Activated T-cell treated with anti-CD3 and anti-CD28 coated beads, Interleukin-2, amount 50 U/mL, for 72 hours (primary cell): ENCODE measurements at regions not wholly inside any gene's neighbourhood (a gene's known extent, or its start where the extent isn't known, plus 50 kb on each side); places are given as distances from the start of the nearest gene placed in this dataset.
A peak's percentile ranks its signal among the peaks of the same experiment; 100 is the strongest.

ENCODE experiments used
- ATAC-seq, 2 donors: fragments of 150-1000 bp; cut with Tn5 transposase; replicated peaks in 1 of 2; 2 replicates each; pipeline ENCODE4 v1.10.0; 2021; ENCODE audit warnings: moderate library complexity in 2 of 2, mild to moderate bottlenecking in 1 of 2
- DNase-seq, 2 donors: peaks; one replicate each; pipeline ENCODE4 v3.0.0; 2021 to 2022; ENCODE audit warnings: mixed read lengths in 1 of 2
- H3K27ac Mint-ChIP-seq: one replicate; pipeline ENCODE4 v1.8.0; 2022; ENCODE audit warnings: mild to moderate bottlenecking, moderate library complexity, mixed read lengths
- H3K27me3 Mint-ChIP-seq: one replicate; pipeline ENCODE4 v1.8.0; 2022; ENCODE audit warnings: low read depth, mixed read lengths
- H3K36me3 Mint-ChIP-seq, 2 donors: one replicate each; pipeline ENCODE4 v1.8.0; 2022; ENCODE audit warnings: mixed read lengths in 2 of 2, mild to moderate bottlenecking in 1 of 2; ENCODE audit not compliant: insufficient read depth in 2 of 2
- H3K4me1 Mint-ChIP-seq: one replicate; pipeline ENCODE4 v1.8.0; 2022; ENCODE audit warnings: low read depth, mixed read lengths
- H3K4me3 Mint-ChIP-seq, 2 donors: one replicate each; pipeline ENCODE4 v1.8.0; 2022; ENCODE audit warnings: mild to moderate bottlenecking in 2 of 2, mixed read lengths in 2 of 2, moderate library complexity in 2 of 2
- H3K9me3 Mint-ChIP-seq, 2 donors: one replicate each; pipeline ENCODE4 v1.8.0; 2022; ENCODE audit warnings: mixed read lengths in 2 of 2

GRCh38 chr1:221643404-221644144, 98.3 kb downstream of the DUSP10 start:
- H3K27ac Mint-ChIP-seq = no peak overlapping the region
- no peaks in the 10 kb centered on the region for H3K27me3 Mint-ChIP-seq
- no peak for DNase-seq
- ATAC-seq = no peak
- H3K4me3 Mint-ChIP-seq = no peak overlapping the region
- no peaks in the 10 kb centered on the region for H3K9me3 Mint-ChIP-seq
- no peaks in the 10 kb centered on the region for H3K4me1 Mint-ChIP-seq
- no peaks in the 10 kb centered on the region for H3K36me3 Mint-ChIP-seq

DNA sequence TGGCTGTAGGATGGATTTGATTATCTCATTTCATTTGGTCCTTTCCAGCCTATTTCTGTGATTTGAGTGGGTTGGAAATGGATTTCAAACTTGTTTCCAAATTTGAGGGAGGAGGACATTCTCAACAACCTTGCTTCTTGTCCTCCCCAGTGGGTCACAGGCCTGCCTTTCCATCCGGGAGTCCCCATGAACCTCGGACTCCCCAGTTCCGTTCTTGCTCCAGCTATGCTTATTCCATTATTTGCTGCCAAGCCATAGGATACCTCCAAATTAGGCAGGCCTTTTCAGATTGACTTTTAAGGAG, 97.8 kb downstream of the DUSP10 start:
- ATAC-seq (no peak), DNase-seq (no peak)
- no peaks in the 10 kb centered on the region for H3K36me3 Mint-ChIP-seq
- no peak overlapping the region for H3K4me3 Mint-ChIP-seq
- H3K4me1 Mint-ChIP-seq = no peaks in the 10 kb centered on the region
- H3K27me3 Mint-ChIP-seq = no peaks in the 10 kb centered on the region
- H3K27ac Mint-ChIP-seq = no peak overlapping the region
- no peaks in the 10 kb centered on the region for H3K9me3 Mint-ChIP-seq

DNA sequence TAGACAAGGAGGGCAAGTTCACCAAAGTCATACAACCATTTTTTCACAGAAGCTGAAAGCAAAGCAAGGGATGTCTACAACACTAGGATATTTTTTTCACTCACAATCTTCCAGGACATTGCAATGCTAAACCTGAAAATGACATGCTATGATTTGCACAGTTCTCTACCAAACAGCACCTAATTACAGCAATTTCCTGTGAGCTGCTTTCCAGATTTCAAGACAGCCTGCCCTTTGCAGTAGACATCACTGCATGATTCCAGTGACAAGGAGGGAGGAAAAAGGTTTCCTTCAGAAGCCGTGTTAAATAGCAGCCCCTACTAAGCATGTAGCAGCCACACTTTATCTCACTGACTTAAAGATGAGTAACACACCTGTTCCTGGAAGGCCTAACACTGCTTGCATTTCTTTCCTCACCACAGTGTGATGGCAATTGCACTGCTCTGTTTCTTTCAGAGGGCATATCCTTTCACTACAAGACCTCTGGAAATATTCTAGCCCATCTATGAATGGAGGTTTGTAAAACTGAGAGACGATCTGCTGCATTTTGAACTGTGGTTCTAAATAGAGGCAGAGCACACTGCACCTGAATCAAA, 97.1 kb downstream of the DUSP10 start:
- DNase-seq = no peak
- no peak overlapping the region for H3K4me3 Mint-ChIP-seq
- H3K4me1 Mint-ChIP-seq = no peaks in the 10 kb centered on the region
- no peaks in the 10 kb centered on the region for H3K9me3 Mint-ChIP-seq
- no peak overlapping the region for H3K27ac Mint-ChIP-seq
- no peaks in the 10 kb centered on the region for H3K27me3 Mint-ChIP-seq
- H3K36me3 Mint-ChIP-seq = no peaks in the 10 kb centered on the region
- peak in 1 of 2 donors; percentile 38 for ATAC-seq

DNA sequence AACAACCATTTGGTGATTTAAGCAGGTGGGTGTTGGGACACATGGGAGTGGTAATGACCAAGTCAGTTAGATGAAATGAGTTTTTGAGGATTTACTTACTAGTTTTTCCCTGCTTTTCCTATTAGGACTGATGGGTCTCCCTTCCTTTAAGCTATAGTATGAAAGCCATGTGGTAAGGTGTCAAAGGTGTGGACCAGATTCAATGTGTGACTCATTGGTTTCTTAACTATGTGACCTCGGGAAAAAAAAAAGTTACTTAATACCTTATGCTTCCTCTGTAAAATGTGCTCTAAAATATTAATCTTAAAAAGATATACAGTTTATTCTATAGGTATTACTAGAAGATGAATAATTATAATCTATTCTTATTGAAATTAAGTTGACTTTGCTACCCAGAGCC, 93.7 kb downstream of the DUSP10 start:
- no peaks in the 10 kb centered on the region for H3K27me3 Mint-ChIP-seq
- H3K4me1 Mint-ChIP-seq = no peaks in the 10 kb centered on the region
- no peaks in the 10 kb centered on the region for H3K9me3 Mint-ChIP-seq
- no peak overlapping the region for H3K27ac Mint-ChIP-seq
- H3K4me3 Mint-ChIP-seq = no peak overlapping the region
- H3K36me3 Mint-ChIP-seq = no peaks in the 10 kb centered on the region
- DNase-seq (no peak), ATAC-seq (no peak)
